GM18873 (cell line): ENCODE measurements at regions not wholly inside any gene's neighbourhood (a gene's known extent, or its start where the extent isn't known, plus 50 kb on each side); places are given as distances from the start of the nearest gene placed in this dataset.
"Not testable (repeated sequence)": the region's sequence is repeated elsewhere in the genome, so short reads cannot be mapped to it uniquely, and the experiment has no call there.

ENCODE experiments used
- ATAC-seq: cut with Tn5 transposase; IDR thresholded peaks from one replicate; pipeline ENCODE4 v1.9.1; 2021; ENCODE audit warnings: mild to moderate bottlenecking, moderate library complexity, moderate number of reproducible peaks; ENCODE audit not compliant: unreplicated experiment, low FRiP score

DNA sequence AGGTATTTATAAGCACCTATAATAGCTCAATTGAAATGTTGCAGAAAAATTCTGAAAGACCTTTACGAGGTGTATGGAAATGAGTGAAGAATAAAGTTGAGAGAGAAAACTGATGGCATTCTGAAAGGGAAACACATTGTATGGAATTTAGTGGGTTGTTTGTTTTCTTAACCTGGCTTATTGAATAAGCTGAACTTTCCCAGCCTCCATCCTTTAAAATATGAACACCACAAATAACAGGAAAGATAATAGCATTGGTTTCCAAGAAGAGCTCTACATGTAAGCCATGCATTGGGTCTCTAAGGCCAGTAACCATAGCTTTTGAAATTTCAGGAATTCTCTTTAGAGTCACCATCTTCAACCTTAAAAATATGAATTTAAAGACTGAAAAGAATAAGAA is 709.0 kb downstream of the USP25 start:
- no peak for ATAC-seq

GRCh38 chr21:16441789-16442188 is 712.0 kb downstream of the USP25 start:
- ATAC-seq = no peak

DNA sequence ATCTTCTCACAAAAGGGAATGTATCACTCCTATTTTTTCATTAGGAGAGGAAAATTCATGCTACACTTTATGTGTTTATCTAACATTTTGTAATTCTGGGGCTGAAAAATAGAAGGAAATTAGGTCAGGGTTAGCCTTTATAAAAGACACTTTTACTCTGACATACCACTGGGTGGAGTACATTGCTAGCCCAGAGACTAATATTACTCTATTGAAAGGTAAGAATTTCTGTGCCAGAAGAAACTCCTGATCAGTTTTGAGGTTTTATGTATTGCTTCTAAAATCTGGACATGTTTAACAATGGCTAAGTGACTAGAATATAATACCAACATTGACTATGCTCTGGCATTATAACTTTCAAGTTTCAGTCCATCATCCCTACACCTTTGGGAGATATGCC is 724.6 kb downstream of the USP25 start:
- no peak for ATAC-seq

DNA sequence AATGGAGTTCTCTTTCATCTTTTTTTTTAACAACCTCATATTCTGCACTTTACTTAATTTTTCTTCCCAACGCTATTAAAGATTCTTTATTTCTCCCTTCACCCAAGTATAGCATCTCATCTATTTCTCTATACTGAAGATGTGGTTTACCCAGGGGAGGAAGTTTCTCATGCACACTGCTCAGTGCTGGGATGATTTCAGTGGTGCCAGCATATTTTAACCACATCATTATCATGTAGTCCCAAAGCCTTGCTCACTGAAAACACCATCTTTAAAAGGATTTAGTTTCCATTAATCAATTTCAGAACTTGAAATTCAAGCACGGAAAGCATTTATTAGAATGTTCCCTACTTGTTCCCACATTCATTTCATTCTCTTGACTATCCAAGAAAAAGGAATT is 725.7 kb downstream of the USP25 start:
- ATAC-seq = no peak

GRCh38 chr21:16455978-16456377 is 726.2 kb downstream of the USP25 start:
- no peak for ATAC-seq

- ATAC-seq = no peak
Observed at GRCh38 chr21:16457498-16457897, 727.7 kb downstream of the USP25 start.

GRCh38 chr21:16460936-16461335 is 731.2 kb downstream of the USP25 start:
- no peak for ATAC-seq

GRCh38 chr21:16464211-16464889 is 734.6 kb downstream of the USP25 start:
- ATAC-seq = not testable (repeated sequence)

- no peak for ATAC-seq
Observed at GRCh38 chr21:16468184-16468583, 738.4 kb downstream of the USP25 start.

DNA sequence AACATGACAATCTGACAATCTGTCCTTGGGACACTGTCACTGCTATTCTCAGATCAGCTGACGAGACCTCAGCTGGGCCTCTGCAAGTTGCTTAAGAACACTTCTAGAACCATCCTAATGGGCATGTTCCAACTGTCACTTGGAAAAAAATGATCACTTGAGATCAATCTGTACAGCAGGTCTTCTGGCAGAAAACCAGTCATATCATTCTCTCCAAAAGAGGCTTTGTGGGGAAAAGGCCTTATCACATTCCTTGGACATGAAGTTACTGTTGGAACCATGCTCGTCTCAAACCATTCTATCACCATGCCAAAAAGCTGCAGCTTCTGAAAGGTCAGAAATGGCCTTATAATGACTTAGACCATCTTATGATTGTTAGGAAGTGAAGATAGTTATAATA is 744.2 kb downstream of the USP25 start:
- ATAC-seq = no peak

DNA sequence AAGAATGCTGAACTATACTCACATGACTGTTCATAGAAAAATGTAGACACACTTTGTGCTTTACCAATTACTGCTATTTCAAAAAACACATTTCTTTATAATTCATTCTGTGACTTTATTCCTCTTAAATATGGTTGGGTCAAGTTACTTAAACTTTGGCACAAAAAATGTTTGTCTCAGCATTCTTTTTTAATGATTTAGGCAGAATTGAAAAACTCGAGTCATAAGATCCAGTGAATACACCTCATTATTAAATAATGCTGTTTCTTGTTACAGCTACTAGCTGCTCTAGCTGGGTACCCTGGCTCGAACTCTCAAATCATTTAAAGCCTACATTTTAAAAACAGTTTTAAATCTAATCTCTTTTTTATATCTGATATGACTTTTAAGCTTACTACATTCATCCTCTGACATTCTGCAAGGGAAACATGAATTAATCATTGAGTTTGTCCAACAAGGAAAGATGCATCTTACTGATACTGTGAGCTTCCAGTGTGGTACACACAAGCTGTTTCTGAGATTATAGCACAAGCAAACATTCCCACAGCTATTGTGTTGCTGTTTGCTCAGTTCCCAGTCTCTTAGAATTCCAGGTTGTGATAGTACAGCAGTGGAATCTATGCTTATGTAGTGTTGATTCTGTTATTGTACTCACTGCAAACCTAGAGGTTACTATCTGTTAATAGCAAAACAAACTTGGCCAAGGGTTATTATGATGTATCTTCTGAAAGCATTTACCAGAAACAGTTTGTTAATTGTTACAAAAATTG is 746.5 kb downstream of the USP25 start:
- no peak for ATAC-seq

- no peak for ATAC-seq
Observed at GRCh38 chr21:16488042-16488441, 758.3 kb downstream of the USP25 start.

- no peak for ATAC-seq
Observed at GRCh38 chr21:16492356-16492755, 762.6 kb downstream of the USP25 start.

DNA sequence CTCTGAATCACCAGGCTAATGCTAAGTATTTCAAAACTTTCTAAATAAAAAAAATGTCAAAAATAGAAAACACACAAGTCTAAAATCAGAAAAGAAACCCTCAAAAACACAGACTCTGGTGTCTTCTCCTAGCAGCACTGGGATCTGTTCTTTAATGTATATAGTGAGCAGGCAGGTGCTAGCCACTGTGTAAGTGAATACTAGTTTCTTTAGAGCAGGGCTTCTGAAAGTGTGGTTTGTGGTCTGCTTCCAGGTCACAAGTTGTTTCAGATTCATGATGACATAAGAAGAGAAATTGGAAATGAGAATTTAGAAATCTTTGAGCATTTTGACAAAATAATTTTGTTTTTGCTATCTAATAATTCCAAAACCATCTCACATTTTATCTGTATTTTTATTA is 763.1 kb downstream of the USP25 start:
- ATAC-seq = no peak

GRCh38 chr21:16496609-16497008 is 766.8 kb downstream of the USP25 start:
- no peak for ATAC-seq

DNA sequence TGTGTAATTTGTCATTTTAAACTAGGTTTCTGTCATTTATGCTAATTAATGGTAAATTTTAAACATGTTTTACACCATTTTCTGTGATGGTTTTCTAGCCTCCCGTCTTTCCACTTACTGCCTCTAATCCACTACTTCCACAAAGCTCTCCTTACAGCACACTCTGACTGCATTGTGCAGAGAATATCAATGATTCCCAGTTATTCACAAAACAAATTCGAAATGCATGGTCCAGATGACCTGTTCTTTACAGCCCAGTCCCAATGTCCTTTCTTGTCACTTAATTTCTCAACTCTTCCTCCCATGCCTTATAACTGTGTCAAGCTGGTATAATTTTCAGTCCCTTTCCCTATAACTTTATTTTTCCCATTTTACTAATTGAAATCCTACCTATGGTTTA is 770.5 kb downstream of the USP25 start:
- ATAC-seq = no peak

GRCh38 chr21:16502273-16502672 is 772.5 kb downstream of the USP25 start:
- ATAC-seq = no peak

DNA sequence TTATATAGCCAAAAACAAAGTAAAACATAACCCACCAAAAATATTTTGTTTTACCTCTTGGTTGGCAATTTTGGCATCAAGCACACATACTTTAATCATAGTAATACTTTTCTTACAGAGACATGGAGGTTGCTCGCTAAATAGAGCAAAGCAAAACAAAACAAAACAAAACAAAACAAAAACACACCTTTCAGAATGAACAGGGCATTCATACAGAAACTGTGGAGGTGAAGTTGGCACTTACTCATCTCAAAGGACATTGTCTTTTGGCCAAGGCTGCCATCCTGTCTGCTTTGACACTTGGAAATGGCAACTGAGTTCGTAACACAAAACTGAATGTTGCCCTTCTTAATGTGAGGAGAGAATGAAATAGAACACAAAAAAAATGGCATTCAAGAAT is 773.1 kb downstream of the USP25 start:
- ATAC-seq = no peak

DNA sequence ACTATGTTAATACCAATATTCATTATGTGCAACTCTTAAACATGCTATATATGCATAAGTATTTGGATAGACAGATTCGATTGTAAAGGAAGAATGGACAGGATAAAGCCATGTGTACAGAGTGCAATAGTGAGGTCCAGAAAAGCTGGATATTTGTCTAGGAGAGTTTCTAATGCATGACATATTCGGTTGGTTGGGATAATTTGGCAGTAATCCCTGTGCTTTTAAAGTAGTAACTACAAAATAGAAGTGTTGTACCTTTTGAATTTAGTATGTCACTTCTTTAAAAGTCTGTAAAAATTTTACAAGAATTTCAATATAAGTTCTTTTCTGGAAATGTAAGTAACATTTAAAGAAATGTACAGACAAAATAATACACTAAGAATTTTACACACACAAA is 774.5 kb downstream of the USP25 start:
- ATAC-seq = no peak

- no peak for ATAC-seq
Observed at GRCh38 chr21:16504766-16505165, 775.0 kb downstream of the USP25 start.

DNA sequence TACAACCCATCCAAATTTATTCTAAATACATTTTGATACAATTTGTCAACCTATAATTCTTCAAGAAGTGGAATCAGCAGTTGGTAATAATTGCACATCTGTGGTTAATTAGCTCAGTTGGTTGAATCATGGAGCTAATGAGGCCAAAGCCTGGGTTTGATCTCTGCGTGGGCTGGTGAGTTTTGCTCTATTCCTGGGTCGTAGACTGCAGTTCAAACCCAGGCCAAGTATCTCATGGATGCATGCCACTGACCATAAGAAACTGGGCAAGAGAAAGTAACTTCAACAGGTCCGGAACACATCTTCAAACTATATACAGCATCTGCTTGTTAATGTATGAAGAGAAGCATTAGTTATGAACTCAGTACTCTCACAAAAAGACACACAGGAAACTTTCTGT is 779.7 kb downstream of the USP25 start:
- no peak for ATAC-seq

GRCh38 chr21:16514316-16514715 is 784.5 kb downstream of the USP25 start:
- no peak for ATAC-seq
